Activated naive CD4-positive, alpha-beta T cell treated with anti-CD3 and anti-CD28 coated beads, Interleukin-2, amount 10 ng/mL, durations not matched to agents 7 days and 5 days (primary cell): ENCODE measurements at regions not wholly inside any gene's neighbourhood (a gene's known extent, or its start where the extent isn't known, plus 50 kb on each side); places are given as distances from the start of the nearest gene placed in this dataset.
"Not testable (repeated sequence)": the region's sequence is repeated elsewhere in the genome, so short reads cannot be mapped to it uniquely, and the experiment has no call there.

Experiments used
- CTCF ChIA-PET: fragments of 350-600 bp; sonication (Branson Sonifier 250); formaldehyde crosslinking; loops from one replicate; lab custom pipeline; 2021; ENCODE audit warnings: antibody characterized with exemption; lab: Charles Lee
- DNase-seq: peaks from one replicate; pipeline ENCODE4 v3.0.0-alpha.2; 2020
- H3K27ac Mint-ChIP-seq: one replicate; pipeline ENCODE4 v1.8.0; 2021; ENCODE audit warnings: mild to moderate bottlenecking, moderate library complexity, mixed read lengths
- H3K27me3 Mint-ChIP-seq: one replicate; pipeline ENCODE4 v1.8.0; 2021; ENCODE audit warnings: mild to moderate bottlenecking, mixed read lengths
- H3K36me3 Mint-ChIP-seq: one replicate; pipeline ENCODE4 v1.8.0; 2021; ENCODE audit warnings: mixed read lengths
- H3K4me1 Mint-ChIP-seq: one replicate; pipeline ENCODE4 v1.8.0; 2021; ENCODE audit warnings: mixed read lengths
- H3K4me3 Mint-ChIP-seq: one replicate; pipeline ENCODE4 v1.8.0; 2021; ENCODE audit warnings: mild to moderate bottlenecking, moderate library complexity, mixed read lengths
- H3K9me3 Mint-ChIP-seq: one replicate; pipeline ENCODE4 v1.8.0; 2021; ENCODE audit warnings: mixed read lengths

DNA sequence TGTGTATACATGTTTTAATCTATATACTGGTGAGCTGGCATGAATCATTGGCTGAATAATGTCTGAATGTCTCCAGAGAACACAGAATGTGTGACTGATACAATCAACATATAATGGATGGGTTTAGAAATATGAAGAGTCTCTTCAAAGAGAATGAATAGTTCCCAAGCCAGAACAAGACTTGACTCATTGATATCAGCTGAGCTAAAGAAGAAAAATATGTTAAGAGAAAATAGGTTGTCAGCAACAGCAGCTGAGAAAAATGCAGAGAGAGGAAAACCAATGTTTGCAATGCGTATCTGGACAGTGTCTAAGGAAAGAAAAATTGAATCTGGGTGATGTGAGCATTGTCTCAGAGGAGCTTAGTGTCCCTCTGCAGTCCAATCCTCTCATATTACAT lies 1281.8 kb upstream of the TENM4 start:
- no peak overlapping the region for H3K27ac Mint-ChIP-seq
- DNase-seq = no peak
- no peaks in the 10 kb centered on the region for H3K27me3 Mint-ChIP-seq
- no peaks in the 10 kb centered on the region for H3K4me1 Mint-ChIP-seq
- H3K4me3 Mint-ChIP-seq = no peak overlapping the region
- no peaks in the 10 kb centered on the region for H3K36me3 Mint-ChIP-seq
- peaks cover 3% of the 10 kb centered on the region for H3K9me3 Mint-ChIP-seq
- CTCF ChIA-PET = no interaction called here

DNA sequence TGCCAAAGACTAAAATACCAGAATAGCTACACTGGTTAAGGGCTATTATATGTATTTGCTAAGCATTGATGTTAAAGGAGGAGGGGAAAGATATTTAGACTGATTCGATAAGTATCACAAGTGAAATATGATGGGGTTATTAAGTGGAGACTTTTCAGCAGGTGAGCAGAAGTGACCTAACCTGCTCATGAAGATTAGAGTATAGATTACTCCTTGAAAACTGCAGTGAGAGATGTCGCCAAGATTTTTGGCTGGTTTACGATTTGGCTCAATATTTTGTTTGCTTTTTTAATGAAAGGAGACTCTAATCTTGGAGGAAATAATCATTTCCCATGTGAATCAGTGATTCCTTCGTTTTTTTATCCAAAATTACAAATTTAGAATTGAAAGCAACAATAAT lies 1279.5 kb upstream of the TENM4 start:
- no peaks in the 10 kb centered on the region for H3K4me1 Mint-ChIP-seq
- DNase-seq = no peak
- CTCF ChIA-PET = no interaction called here
- peaks cover 3% of the 10 kb centered on the region for H3K9me3 Mint-ChIP-seq
- no peak overlapping the region for H3K4me3 Mint-ChIP-seq
- no peak overlapping the region for H3K27ac Mint-ChIP-seq
- no peaks in the 10 kb centered on the region for H3K36me3 Mint-ChIP-seq
- no peaks in the 10 kb centered on the region for H3K27me3 Mint-ChIP-seq

DNA sequence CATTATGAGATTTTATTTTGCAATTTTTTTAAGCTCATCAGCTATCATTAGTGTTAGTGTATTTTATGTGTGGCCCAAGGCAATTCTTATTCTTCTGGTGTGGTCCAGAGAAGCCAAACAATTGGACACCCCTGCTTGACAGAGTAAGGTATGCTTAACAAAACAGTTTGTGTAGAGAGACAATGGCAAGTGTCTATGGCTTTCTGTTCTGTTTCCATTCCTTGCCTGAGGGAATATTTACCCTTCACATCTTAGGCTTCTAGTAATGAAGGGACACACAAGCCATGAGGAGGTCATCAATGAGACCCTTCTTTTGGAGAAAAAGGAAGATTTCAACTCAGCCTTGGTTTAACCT lies 1278.4 kb upstream of the TENM4 start:
- CTCF ChIA-PET = no interaction called here
- no peak for DNase-seq
- peaks cover 5% of the 10 kb centered on the region for H3K9me3 Mint-ChIP-seq
- H3K27me3 Mint-ChIP-seq = no peaks in the 10 kb centered on the region
- H3K4me1 Mint-ChIP-seq = no peaks in the 10 kb centered on the region
- H3K4me3 Mint-ChIP-seq = no peak overlapping the region
- no peak overlapping the region for H3K27ac Mint-ChIP-seq
- H3K36me3 Mint-ChIP-seq = no peaks in the 10 kb centered on the region

DNA sequence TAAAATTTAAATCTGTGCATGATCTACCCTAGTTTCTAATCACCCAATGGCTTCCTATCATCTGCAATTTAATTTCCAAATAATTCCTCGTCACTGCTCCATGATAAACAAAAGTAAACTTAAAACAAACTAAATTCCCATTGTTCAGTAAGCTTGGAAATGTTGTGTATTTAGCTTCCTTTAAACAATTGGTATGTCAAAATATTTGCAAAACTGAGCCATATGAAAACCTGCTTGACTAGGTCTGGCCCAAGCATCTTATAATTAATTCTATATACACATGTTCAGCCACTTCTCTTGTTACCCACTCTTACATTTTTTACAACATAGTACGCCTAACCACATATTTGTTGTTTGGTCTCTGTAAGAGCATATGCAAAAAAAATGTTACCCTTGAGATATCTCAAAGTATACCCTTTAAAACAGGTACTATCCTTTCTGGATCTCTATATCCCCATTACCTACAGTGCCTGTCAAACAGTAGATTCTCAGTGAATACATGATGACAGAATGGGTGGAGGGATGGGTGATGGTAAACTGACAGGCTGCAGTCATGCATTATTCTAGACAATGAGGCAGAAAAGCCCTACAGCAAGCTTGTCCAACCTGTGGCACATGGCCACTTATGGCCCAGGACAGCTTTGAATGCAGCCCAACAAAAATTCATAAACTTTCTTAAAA lies 1277.9 kb upstream of the TENM4 start:
- Mint-ChIP-seq H3K27ac (no peak overlapping the region), H3K27me3 (no peaks in the 10 kb centered on the region), H3K4me3 (no peak overlapping the region), H3K9me3 (peaks cover 5% of the 10 kb centered on the region), H3K36me3 (no peaks in the 10 kb centered on the region), H3K4me1 (no peaks in the 10 kb centered on the region)
- no peak for DNase-seq
- CTCF ChIA-PET = no interaction called here

DNA sequence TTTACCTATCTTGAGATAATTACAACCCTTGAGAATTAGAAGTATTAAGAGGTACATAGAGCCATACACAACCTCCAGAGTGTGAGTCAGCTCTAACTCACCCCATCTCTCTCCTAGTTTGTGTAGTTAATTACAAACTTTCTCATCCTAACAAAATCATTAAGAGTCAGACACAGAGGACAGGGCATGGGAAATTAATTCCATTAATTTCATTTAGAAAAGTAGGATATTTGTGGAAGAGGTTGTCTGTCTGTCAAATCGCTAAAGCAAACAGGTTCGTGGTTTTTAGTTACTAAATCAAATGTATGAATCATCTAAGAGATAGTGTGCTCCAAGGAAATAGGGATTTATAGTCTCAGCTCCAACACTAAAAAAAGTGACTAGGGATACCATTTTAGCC lies 1261.4 kb upstream of the TENM4 start:
- CTCF ChIA-PET = no interaction called here
- Mint-ChIP-seq H3K4me3 (no peak overlapping the region), H3K27me3 (no peaks in the 10 kb centered on the region), H3K4me1 (no peaks in the 10 kb centered on the region), H3K27ac (no peak overlapping the region), H3K36me3 (no peaks in the 10 kb centered on the region), H3K9me3 (peaks cover 15% of the 10 kb centered on the region)
- DNase-seq = no peak

DNA sequence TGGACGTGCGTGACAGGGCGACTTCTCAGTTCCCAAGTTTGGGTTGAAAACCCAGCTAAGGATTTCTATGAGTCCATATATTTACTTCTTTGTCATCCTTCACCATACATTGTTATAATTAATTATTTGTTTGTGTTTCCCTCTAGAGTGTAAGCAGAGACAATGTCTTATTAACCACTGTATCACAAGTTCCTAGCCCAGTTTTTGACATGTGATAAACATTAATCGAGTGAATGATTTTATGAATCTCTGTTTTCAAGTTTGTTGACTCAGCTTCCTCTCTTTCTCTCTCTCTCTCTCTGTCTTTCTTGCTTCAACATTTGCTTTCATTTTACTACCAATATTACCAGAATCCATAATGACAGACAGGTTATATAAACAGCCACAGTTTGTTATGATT lies 1259.6 kb upstream of the TENM4 start:
- Mint-ChIP-seq H3K27me3 (no peaks in the 10 kb centered on the region), H3K4me3 (no peak overlapping the region), H3K4me1 (no peaks in the 10 kb centered on the region), H3K36me3 (no peaks in the 10 kb centered on the region), H3K9me3 (peaks cover 17% of the 10 kb centered on the region), H3K27ac (no peak overlapping the region)
- no peak for DNase-seq
- CTCF ChIA-PET = no interaction called here

DNA sequence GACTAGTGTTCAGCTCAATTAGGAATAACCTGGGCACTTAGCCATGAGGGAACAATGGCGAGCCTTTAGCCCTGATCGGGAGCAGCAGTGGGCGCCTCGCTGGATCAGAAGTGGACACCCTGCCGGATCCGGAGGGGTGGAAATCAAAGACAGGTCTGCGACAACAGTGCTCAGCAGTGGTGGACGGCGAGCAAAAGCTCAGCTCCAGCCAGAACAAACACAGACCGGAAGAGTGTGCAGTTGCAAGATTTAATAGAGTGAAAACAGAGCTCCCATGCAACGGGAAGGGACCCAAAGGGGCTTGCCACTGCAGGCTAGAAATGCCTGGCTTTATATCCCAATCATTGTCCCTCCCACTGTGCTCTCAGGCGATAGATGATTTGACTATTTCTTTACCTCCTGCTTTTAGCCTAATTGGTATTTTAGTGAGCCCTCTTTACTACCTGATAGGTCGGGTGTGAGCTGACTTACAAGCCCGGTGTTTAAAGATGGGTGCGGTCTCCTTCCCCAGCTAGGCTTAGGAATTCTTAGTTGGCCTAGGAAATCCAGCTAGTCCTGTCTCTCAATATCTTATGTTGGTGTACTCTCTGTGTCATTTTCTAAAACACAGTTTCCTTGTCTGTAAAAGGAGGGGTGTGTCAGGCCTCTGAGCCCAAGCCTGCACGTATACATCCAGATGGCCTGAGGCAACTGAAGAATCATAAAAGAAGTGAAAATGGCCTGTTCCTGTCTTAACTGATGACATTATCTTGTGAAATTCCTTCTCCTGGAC lies 1258.8 kb upstream of the TENM4 start:
- H3K4me3 Mint-ChIP-seq, H3K27me3 Mint-ChIP-seq, H3K36me3 Mint-ChIP-seq, H3K4me1 Mint-ChIP-seq, DNase-seq, H3K27ac Mint-ChIP-seq, CTCF ChIA-PET: not testable (repeated sequence)
- H3K9me3 Mint-ChIP-seq = peaks cover 17% of the 10 kb centered on the region

DNA sequence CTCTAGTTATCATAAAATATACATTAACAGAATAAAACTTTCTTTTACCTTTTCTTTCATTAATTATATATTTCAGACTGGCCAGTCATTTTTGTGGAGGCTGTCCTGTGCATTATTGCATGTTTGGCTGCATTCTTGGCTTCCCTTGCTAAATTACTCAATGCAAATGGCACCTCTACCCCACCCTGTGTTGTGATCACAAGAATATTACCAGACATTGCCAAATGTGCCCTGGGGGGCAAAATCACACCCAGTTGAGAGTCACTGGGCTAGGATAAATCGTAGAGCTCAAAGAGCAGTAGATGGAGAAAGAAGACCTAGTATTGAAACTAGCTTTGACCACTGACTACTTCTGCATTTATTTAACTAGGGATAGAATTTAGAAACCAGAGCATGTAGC lies 1257.8 kb upstream of the TENM4 start:
- peaks cover 17% of the 10 kb centered on the region for H3K9me3 Mint-ChIP-seq
- H3K36me3 Mint-ChIP-seq = no peaks in the 10 kb centered on the region
- CTCF ChIA-PET = no interaction called here
- no peaks in the 10 kb centered on the region for H3K27me3 Mint-ChIP-seq
- no peak overlapping the region for H3K27ac Mint-ChIP-seq
- H3K4me3 Mint-ChIP-seq = no peak overlapping the region
- DNase-seq = no peak
- no peaks in the 10 kb centered on the region for H3K4me1 Mint-ChIP-seq

DNA sequence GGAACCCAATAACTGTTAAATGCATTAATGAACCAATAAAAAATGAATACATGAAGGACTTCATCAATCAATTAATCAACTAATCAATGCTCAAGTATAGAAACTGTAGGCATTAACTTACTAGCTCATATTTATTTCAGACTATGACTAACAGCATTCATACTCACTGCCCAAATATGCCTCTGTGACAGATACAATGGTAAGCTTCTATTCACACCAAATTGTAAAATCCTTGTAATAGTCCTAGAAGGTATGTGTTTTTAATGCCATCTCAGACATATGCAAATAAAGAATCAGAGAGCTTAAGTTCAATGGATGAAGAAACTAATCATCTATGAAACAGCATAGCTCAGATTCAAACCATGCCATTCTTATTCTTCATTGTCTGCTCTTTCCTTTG lies 1253.6 kb upstream of the TENM4 start:
- H3K9me3 Mint-ChIP-seq = peaks cover 6% of the 10 kb centered on the region
- no peak for DNase-seq
- H3K36me3 Mint-ChIP-seq = no peaks in the 10 kb centered on the region
- no peak overlapping the region for H3K4me3 Mint-ChIP-seq
- CTCF ChIA-PET = no interaction called here
- H3K4me1 Mint-ChIP-seq = no peaks in the 10 kb centered on the region
- H3K27me3 Mint-ChIP-seq = no peaks in the 10 kb centered on the region
- no peak overlapping the region for H3K27ac Mint-ChIP-seq

DNA sequence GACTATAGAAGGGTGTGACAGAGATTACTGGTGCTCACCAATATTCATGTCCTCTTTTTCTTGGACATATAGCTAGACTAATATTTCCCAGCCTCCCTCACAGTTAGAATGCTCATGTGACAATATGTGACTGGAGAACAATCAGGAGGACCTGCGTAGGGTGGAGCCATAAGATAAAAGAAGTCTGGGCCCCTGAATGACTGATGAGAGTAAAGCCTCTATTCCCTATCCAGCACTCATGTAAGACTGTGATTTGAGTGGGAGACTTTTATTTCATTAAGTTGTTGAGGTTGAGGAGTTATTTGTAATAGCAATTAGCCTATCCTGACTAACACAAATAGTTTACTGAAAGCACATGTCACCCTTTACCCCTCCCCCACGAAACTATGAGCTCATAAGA lies 1247.1 kb upstream of the TENM4 start:
- CTCF ChIA-PET = no interaction called here
- Mint-ChIP-seq H3K9me3 (peaks cover 3% of the 10 kb centered on the region), H3K27me3 (no peaks in the 10 kb centered on the region), H3K4me1 (no peaks in the 10 kb centered on the region), H3K27ac (no peak overlapping the region), H3K36me3 (no peaks in the 10 kb centered on the region), H3K4me3 (no peak overlapping the region)
- DNase-seq = no peak

DNA sequence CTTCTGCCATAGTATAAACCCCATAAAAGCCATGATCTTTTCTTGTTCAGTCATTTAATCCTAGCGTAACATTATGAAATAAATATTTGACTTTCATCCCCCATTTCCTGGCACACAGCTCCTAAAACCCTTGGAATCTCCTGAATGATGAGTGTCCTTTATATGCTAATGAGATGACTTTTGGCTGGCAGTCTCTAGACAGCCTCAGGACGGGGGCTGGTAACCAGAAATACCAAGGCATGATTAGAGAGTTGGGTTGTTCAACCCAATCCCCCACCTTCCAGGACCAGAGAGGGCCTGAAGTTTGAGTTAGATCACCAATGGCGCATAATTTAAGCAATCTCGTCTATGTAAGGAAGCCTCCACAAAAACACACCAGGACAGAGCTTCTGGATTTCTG lies 1246.1 kb upstream of the TENM4 start:
- no peak for DNase-seq
- Mint-ChIP-seq H3K4me1 (no peaks in the 10 kb centered on the region), H3K9me3 (peaks cover 3% of the 10 kb centered on the region), H3K4me3 (no peak overlapping the region), H3K36me3 (no peaks in the 10 kb centered on the region), H3K27ac (no peak overlapping the region), H3K27me3 (no peaks in the 10 kb centered on the region)
- CTCF ChIA-PET = no interaction called here

DNA sequence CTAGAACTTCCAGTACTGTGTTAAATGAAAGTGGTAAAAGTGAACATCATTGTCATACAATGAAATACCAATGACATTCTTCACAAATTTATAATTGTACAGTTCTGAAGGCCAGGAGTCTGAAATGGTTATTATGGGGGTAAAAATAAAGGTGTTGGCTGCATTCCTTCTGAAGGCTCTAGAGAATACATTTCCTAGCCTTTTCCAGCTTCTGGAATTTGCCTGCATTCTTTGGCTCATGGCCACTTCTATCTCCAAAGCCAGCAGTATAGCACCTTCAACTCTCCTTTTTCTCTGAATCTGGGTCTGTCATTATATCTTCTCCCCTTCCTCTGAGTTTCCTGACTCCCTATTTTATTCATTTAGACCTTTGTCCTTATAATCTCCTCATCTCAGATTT lies 1232.7 kb upstream of the TENM4 start:
- H3K4me1 Mint-ChIP-seq = no peaks in the 10 kb centered on the region
- no peak overlapping the region for H3K27ac Mint-ChIP-seq
- no peak for DNase-seq
- no peaks in the 10 kb centered on the region for H3K36me3 Mint-ChIP-seq
- no peak overlapping the region for H3K4me3 Mint-ChIP-seq
- CTCF ChIA-PET = no interaction called here
- H3K9me3 Mint-ChIP-seq = peaks cover 6% of the 10 kb centered on the region
- no peaks in the 10 kb centered on the region for H3K27me3 Mint-ChIP-seq

DNA sequence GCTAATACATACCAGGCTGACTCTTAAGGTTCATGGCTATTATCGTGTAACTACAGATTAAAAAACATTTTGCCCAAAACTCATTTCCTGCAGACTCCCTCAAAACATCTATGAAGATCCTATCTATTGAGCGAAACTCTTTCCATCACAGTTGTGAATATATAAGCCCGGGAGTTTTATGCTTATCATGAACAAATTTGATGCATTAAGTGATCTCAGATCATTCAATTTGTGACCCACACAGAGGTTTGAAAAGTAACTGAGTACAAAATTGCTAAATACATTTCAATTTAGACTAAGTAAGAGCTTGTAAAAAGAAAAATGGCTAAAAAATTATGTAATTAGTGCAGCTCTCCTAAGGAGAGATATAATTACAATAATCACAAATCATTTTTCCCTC lies 1228.8 kb upstream of the TENM4 start:
- CTCF ChIA-PET = interaction anchor here (0.7 kb wide), 1 partner anchor 35 kb away, joined by 3 read pairs; no protein-coding TSS in a partner anchor
- H3K4me3 Mint-ChIP-seq = no peak overlapping the region
- no peaks in the 10 kb centered on the region for H3K4me1 Mint-ChIP-seq
- no peaks in the 10 kb centered on the region for H3K36me3 Mint-ChIP-seq
- no peak for DNase-seq
- no peaks in the 10 kb centered on the region for H3K27me3 Mint-ChIP-seq
- H3K27ac Mint-ChIP-seq = no peak overlapping the region
- peaks cover 2% of the 10 kb centered on the region for H3K9me3 Mint-ChIP-seq

DNA sequence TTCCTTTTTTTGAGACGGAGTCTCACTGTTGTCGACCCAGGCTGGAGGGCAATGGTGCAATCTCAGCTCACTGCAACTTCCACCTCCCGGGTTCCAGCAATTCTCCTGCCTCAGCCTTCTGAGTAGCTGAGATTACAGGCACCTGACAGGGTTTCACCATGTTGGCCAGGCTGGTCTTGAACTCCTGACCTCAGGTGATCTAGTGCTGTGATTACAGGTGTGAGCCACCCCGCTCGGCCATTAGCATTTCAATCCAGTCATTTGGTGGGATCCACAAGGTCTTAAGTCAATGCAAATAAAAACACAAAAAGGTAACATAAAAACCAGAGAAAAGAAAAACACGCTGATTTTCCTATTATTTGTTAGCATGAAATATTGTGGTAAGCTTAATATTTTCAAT lies 1227.2 kb upstream of the TENM4 start:
- Mint-ChIP-seq H3K27ac (no peak overlapping the region), H3K9me3 (peaks cover 5% of the 10 kb centered on the region)

DNA sequence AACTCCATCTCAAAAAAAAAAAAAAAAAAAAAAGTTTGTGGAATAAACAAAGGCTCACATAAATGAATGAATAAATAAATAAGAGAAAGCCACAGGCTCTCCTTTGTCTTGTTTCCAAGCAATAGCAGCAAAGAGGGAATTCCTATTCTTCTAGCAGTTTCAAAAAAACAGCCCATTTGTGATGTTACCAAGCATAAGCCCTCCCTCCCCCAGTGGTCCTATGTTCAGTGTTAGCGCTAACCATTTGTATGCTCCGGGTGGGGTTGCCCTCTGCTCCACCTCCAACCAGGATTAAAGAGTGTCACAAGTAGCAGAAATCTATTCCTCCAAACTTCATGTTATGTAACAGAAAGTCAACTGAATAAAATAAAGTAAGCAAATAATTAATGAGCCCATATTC lies 1215.0 kb upstream of the TENM4 start:
- Mint-ChIP-seq H3K9me3 (peaks cover 12% of the 10 kb centered on the region), H3K36me3 (no peaks in the 10 kb centered on the region), H3K4me1 (no peaks in the 10 kb centered on the region), H3K27me3 (no peaks in the 10 kb centered on the region), H3K27ac (no peak overlapping the region), H3K4me3 (no peak overlapping the region)
- DNase-seq = no peak
- CTCF ChIA-PET = no interaction called here

More for the DNA sequence above, 1227.2 kb upstream of the TENM4 start:
- H3K4me3 Mint-ChIP-seq = no peak overlapping the region
- CTCF ChIA-PET = no interaction called here
- no peaks in the 10 kb centered on the region for H3K27me3 Mint-ChIP-seq
- H3K36me3 Mint-ChIP-seq = no peaks in the 10 kb centered on the region
- no peaks in the 10 kb centered on the region for H3K4me1 Mint-ChIP-seq
- DNase-seq = no peak
